HuH-7.5 (cell line): ENCODE measurements at regions not wholly inside any gene's neighbourhood (a gene's known extent, or its start where the extent isn't known, plus 50 kb on each side); places are given as distances from the start of the nearest gene placed in this dataset.

Experiments used
- DNase-seq: peaks from one replicate; pipeline ENCODE4 v3.0.0; 2011; ENCODE audit warnings: low spot score

GRCh38 chr1:234932511-234933430, 195.9 kb downstream of the TOMM20 start:
- DNase-seq, result no peak

GRCh38 chr1:234932106-234932505, 196.5 kb downstream of the TOMM20 start:
- DNase-seq, result no peak

GRCh38 chr1:234931404-234931973, 197.1 kb downstream of the TOMM20 start:
- DNase-seq, result no peak

GRCh38 chr1:234929369-234929768, 199.3 kb downstream of the TOMM20 start:
- DNase-seq, result no peak

GRCh38 chr1:234928642-234929041, 200.0 kb downstream of the TOMM20 start:
- no peak for DNase-seq

- DNase-seq, result no peak
These were observed 200.5 kb downstream of the TOMM20 start for GRCh38 chr1:234927971-234928640.

- DNase-seq, result no peak
These were observed 201.2 kb downstream of the TOMM20 start for GRCh38 chr1:234927312-234927970.

GRCh38 chr1:234926559-234927311, 201.9 kb downstream of the TOMM20 start:
- DNase-seq, result no peak

GRCh38 chr1:234926264-234926558, 202.4 kb downstream of the TOMM20 start:
- DNase-seq, result no peak

- no peak for DNase-seq
These were observed 203.0 kb downstream of the TOMM20 start for GRCh38 chr1:234925440-234926263.

GRCh38 chr1:234924450-234925355, 203.9 kb downstream of the TOMM20 start:
- DNase-seq, result no peak

GRCh38 chr1:234923626-234924025, 205.0 kb downstream of the TOMM20 start:
- no peak for DNase-seq

- DNase-seq, result no peak
These were observed 205.7 kb downstream of the TOMM20 start for GRCh38 chr1:234922987-234923386.

- no peak for DNase-seq
These were observed 207.2 kb downstream of the TOMM20 start for GRCh38 chr1:234921266-234922062.

GRCh38 chr1:234920843-234921140, 207.8 kb downstream of the TOMM20 start:
- DNase-seq, result no peak

- DNase-seq, result no peak
These were observed 208.3 kb downstream of the TOMM20 start for GRCh38 chr1:234920136-234920842.

- no peak for DNase-seq
These were observed 209.5 kb downstream of the TOMM20 start for GRCh38 chr1:234918961-234919761.
